GM12874 (cell line): ENCODE measurements at regions not wholly inside any gene's neighbourhood (a gene's known extent, or its start where the extent isn't known, plus 50 kb on each side); places are given as distances from the start of the nearest gene placed in this dataset.

ENCODE experiments used
- CTCF ChIP-seq: IDR thresholded peaks from 2 replicates; pipeline ENCODE4 v1.5.1; 2011; ENCODE audit warnings: low read depth, mild to moderate bottlenecking, control low read depth, low read length, moderate library complexity; ENCODE audit not compliant: insufficient read depth

- TF ChIP-seq CTCF = no peak
Observed at GRCh38 chr13:39269411-39269810, 231.2 kb downstream of the NHLRC3 start.

GRCh38 chr13:39272994-39273393, 234.7 kb downstream of the NHLRC3 start:
- no peak for TF ChIP-seq CTCF

GRCh38 chr13:39273953-39274738, 235.9 kb downstream of the NHLRC3 start:
- TF ChIP-seq CTCF = 0 out of 2 replicates have a peak, but pooled peaks have one; percentile 5

- TF ChIP-seq CTCF = no peak
Observed at GRCh38 chr13:39274739-39275325, 236.6 kb downstream of the NHLRC3 start.

- no peak for TF ChIP-seq CTCF
Observed at GRCh38 chr13:39279077-39279476, 240.8 kb downstream of the NHLRC3 start.

- no peak for TF ChIP-seq CTCF
Observed at GRCh38 chr13:39281539-39282150, 243.4 kb downstream of the NHLRC3 start.

GRCh38 chr13:39282400-39282972, 244.2 kb downstream of the NHLRC3 start:
- no peak for TF ChIP-seq CTCF
